SK-N-SH (cell line): ENCODE measurements at regions not wholly inside any gene's neighbourhood (a gene's known extent, or its start where the extent isn't known, plus 50 kb on each side); places are given as distances from the start of the nearest gene placed in this dataset.

Source experiments
- CTCF ChIP-seq: fragments of 200-600 bp; sonication (generic); IDR thresholded peaks from 2 replicates; pipeline ENCODE4 v1.6.1; 2017; ENCODE audit warnings: antibody characterized with exemption, mild to moderate bottlenecking, moderate library complexity
- ELF1 ChIP-seq: IDR thresholded peaks from 2 replicates; pipeline ENCODE4 v1.4.0; 2012
- EP300 ChIP-seq, 2 experiments: IDR thresholded peaks; 2 replicates each; pipeline versions ENCODE4 v1.4.0 to v1.6.1; 2012; ENCODE audit warnings: borderline replicate concordance in 1 of 2, low read depth in 1 of 2, low read length in 1 of 2
- EZH2phosphoT487 ChIP-seq: fragments of 200-600 bp; sonication (generic); IDR thresholded peaks from 2 replicates; pipeline ENCODE4 v1.6.1; 2017; ENCODE audit warnings: low read depth, mixed run types, mild to moderate bottlenecking, antibody characterized with exemption, moderate library complexity, borderline replicate concordance
- RAD21 ChIP-seq: IDR thresholded peaks from 2 replicates; pipeline ENCODE4 v1.6.1; 2012; ENCODE audit warnings: mild to moderate bottlenecking, low read length
- RCOR1 ChIP-seq: fragments of 150-350 bp; IDR thresholded peaks from 2 replicates; pipeline ENCODE4 v1.6.1; 2017; ENCODE audit warnings: antibody characterized with exemption, low read length
- RFX5 ChIP-seq: IDR thresholded peaks from 2 replicates; pipeline ENCODE4 v1.6.1; 2012; ENCODE audit warnings: mild to moderate bottlenecking, improper control_type of control experiment, low read length
- RXRA ChIP-seq: IDR thresholded peaks from 2 replicates; pipeline ENCODE4 v1.4.0; 2012; ENCODE audit warnings: low read depth, mild to moderate bottlenecking, borderline replicate concordance
- SMC3 ChIP-seq: IDR thresholded peaks from 2 replicates; pipeline ENCODE4 v1.6.1; 2012; ENCODE audit warnings: low read depth, low read length, improper control_type of control experiment
- TAF1 ChIP-seq: IDR thresholded peaks from 2 replicates; pipeline ENCODE4 v1.6.1; 2012; ENCODE audit warnings: low read depth, mild to moderate bottlenecking, low read length, moderate library complexity, borderline replicate concordance
- YY1 ChIP-seq: IDR thresholded peaks from 2 replicates; pipeline ENCODE4 v1.4.0; 2012; ENCODE audit warnings: low read depth, mild to moderate bottlenecking
- TF ChIP-seq, protein P1 (sequence below): fragments of 150-350 bp; IDR thresholded peaks from 2 replicates; pipeline ENCODE4 v1.6.1; 2016; ENCODE audit warnings: mild to moderate bottlenecking, low read depth, low read length
- TF ChIP-seq, protein P2 (sequence below): IDR thresholded peaks from 2 replicates; pipeline ENCODE4 v1.4.0; 2012; ENCODE audit warnings: low read depth, borderline replicate concordance

GRCh38 chr10:21052072-21052708, 155.1 kb upstream of the NEBL start:
- no peak for TF ChIP-seq RAD21
- TF ChIP-seq RFX5, result no peak
- no peak for TF ChIP-seq CTCF
- no peak for TF ChIP-seq RXRA
- TF ChIP-seq, protein P1, sequence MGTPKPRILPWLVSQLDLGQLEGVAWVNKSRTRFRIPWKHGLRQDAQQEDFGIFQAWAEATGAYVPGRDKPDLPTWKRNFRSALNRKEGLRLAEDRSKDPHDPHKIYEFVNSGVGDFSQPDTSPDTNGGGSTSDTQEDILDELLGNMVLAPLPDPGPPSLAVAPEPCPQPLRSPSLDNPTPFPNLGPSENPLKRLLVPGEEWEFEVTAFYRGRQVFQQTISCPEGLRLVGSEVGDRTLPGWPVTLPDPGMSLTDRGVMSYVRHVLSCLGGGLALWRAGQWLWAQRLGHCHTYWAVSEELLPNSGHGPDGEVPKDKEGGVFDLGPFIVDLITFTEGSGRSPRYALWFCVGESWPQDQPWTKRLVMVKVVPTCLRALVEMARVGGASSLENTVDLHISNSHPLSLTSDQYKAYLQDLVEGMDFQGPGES, result no peak
- no peak for TF ChIP-seq SMC3
- no peak for TF ChIP-seq YY1
- TF ChIP-seq, protein P2, sequence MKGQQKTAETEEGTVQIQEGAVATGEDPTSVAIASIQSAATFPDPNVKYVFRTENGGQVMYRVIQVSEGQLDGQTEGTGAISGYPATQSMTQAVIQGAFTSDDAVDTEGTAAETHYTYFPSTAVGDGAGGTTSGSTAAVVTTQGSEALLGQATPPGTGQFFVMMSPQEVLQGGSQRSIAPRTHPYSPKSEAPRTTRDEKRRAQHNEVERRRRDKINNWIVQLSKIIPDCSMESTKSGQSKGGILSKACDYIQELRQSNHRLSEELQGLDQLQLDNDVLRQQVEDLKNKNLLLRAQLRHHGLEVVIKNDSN, result no peak
- no peak for TF ChIP-seq ELF1
- no peak for TF ChIP-seq EZH2phosphoT487
- TF ChIP-seq TAF1, result no peak
- no peak for TF ChIP-seq RCOR1
- TF ChIP-seq EP300 (IDR thresholded peaks at IDR 0.05; ENCODE audit: borderline replicate concordance in 1 of 2, low read depth in 1 of 2, low read length in 1 of 2), result no peak
